OCI-LY3 (cell line): ENCODE measurements at regions not wholly inside any gene's neighbourhood (a gene's known extent, or its start where the extent isn't known, plus 50 kb on each side); places are given as distances from the start of the nearest gene placed in this dataset.

ENCODE experiments used
- H2AFZ ChIP-seq: fragments of 200-600, 300-600 bp; shearing (Covaris generic); 2 replicates; pipeline ENCODE4 v1.6.0; 2014; ENCODE audit warnings: antibody characterized with exemption, low read depth, low read length
- H3K27ac ChIP-seq: fragments of 200-600, 300-600 bp; sonication (generic); 2 replicates; pipeline ENCODE4 v1.5.1; 2014; ENCODE audit warnings: mild to moderate bottlenecking, low read length, moderate library complexity, mixed read lengths
- H3K27me3 ChIP-seq: fragments of 200-600, 300-600 bp; sonication (generic); 2 replicates; pipeline ENCODE4 v1.6.1; 2014; ENCODE audit warnings: low read depth, low read length, mixed read lengths
- H3K36me3 ChIP-seq: fragments of 200-600, 300-600 bp; sonication (generic); replicated peaks from 2 replicates; pipeline ENCODE3; 2014; ENCODE audit warnings: low read depth, low read length, mixed read lengths
- H3K4me1 ChIP-seq: fragments of 300-600, 200-600 bp; sonication (generic); 2 replicates; pipeline ENCODE4 v1.6.1; 2014; ENCODE audit warnings: low read length, mixed read lengths
- H3K4me2 ChIP-seq: fragments of 200-600, 300-600 bp; sonication (generic); 2 replicates; pipeline ENCODE4 v1.6.1; 2014; ENCODE audit warnings: low read length, mixed read lengths
- H3K4me3 ChIP-seq: fragments of 300-600, 200-600 bp; sonication (generic); 2 replicates; pipeline ENCODE4 v1.5.1; 2014; ENCODE audit warnings: antibody characterized with exemption, mild to moderate bottlenecking, low read length, moderate library complexity
- H3K79me2 ChIP-seq: fragments of 300-600, 200-600 bp; shearing (Covaris generic); 2 replicates; pipeline ENCODE4 v1.6.1; 2014; ENCODE audit warnings: mild to moderate bottlenecking, low read length, mixed read lengths
- H3K9ac ChIP-seq: fragments of 300-600, 200-600 bp; shearing (Covaris generic); 2 replicates; pipeline ENCODE4 v1.6.0; 2014; ENCODE audit warnings: mild to moderate bottlenecking, low read length, moderate library complexity
- H3K9me3 ChIP-seq: fragments of 200-600, 300-600 bp; shearing (Covaris generic); 2 replicates; pipeline ENCODE4 v1.6.1; 2014; ENCODE audit warnings: low read length, mixed read lengths; ENCODE audit not compliant: insufficient read depth
- H4K20me1 ChIP-seq: fragments of 200-600, 300-600 bp; sonication (generic); 2 replicates; pipeline ENCODE4 v1.6.1; 2016; ENCODE audit warnings: low read length, mixed read lengths; ENCODE audit not compliant: insufficient read depth
- EZH2phosphoT487 ChIP-seq: fragments of 200-600 bp; shearing (Covaris generic); IDR thresholded peaks from 2 replicates; pipeline ENCODE4 v1.6.1; 2018; ENCODE audit warnings: antibody characterized with exemption, mixed run types, low read depth
- TF ChIP-seq, protein P1 (sequence below): fragments of 200-600, 300-600 bp; sonication (generic); IDR thresholded peaks from 2 replicates; pipeline ENCODE4 v1.5.1; 2014; ENCODE audit warnings: antibody characterized with exemption, low read length, low read depth

DNA sequence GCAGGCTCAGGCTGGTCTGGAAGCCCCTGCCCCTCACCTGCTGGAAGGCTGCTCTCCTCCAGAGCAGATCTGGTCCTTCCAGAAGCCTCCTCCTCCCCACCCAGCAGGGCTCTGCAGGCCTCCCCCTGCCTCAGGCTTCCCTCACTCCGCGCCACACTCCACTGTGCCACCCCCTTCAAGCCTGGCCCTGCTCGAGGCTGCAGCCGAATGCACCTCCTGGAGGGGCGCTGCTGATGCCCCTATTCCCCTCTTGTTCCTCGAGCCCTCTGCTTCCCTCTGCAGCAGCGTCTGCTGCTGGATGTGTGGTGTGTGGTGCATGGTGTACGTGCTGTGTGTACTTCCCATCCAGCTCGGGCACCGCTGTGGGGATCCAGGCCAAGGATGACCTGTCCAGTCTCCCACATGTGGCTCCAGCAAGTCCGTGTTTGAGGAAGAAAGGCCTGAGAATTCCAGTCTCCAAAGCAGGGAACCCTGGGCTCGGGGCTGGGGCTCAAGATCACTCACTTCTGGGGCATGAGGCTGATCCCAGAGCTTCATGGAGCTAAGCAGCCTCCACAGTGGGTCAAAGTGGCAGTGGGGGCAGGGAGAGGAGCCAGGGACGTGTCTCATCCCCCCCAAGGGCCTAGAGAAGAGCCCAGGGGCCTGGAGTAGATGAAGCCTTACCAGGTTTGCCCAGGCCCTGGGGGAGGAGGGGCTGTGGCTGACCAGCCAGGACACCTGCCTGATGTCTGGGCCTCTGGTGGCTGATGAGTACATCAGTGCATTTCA lies 136.0 kb upstream of the C14orf180 start:
- no peak overlapping the region for H3K27ac ChIP-seq
- no peak overlapping the region for H3K4me2 ChIP-seq
- H3K36me3 ChIP-seq = no peaks in the 10 kb centered on the region
- no peaks in the 10 kb centered on the region for H3K4me1 ChIP-seq
- no peak overlapping the region for H2AFZ ChIP-seq
- H3K79me2 ChIP-seq = no peaks in the 10 kb centered on the region
- H3K9me3 ChIP-seq = 0 out of 2 replicates have a peak, but pooled peaks cover 3% of the 10 kb centered on the region
- TF ChIP-seq, protein P1, sequence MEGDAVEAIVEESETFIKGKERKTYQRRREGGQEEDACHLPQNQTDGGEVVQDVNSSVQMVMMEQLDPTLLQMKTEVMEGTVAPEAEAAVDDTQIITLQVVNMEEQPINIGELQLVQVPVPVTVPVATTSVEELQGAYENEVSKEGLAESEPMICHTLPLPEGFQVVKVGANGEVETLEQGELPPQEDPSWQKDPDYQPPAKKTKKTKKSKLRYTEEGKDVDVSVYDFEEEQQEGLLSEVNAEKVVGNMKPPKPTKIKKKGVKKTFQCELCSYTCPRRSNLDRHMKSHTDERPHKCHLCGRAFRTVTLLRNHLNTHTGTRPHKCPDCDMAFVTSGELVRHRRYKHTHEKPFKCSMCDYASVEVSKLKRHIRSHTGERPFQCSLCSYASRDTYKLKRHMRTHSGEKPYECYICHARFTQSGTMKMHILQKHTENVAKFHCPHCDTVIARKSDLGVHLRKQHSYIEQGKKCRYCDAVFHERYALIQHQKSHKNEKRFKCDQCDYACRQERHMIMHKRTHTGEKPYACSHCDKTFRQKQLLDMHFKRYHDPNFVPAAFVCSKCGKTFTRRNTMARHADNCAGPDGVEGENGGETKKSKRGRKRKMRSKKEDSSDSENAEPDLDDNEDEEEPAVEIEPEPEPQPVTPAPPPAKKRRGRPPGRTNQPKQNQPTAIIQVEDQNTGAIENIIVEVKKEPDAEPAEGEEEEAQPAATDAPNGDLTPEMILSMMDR = no peak
- no peak for TF ChIP-seq EZH2phosphoT487
- H3K27me3 ChIP-seq = peaks cover 8% of the 10 kb centered on the region; the same call in 1 of the 2 replicates
- H3K4me3 ChIP-seq = no peak overlapping the region
- no peaks in the 10 kb centered on the region for H4K20me1 ChIP-seq
- H3K9ac ChIP-seq = no peak overlapping the region

GRCh38 chr14:104444159-104445030 lies 135.2 kb upstream of the C14orf180 start:
- Histone ChIP-seq H3K4me3 (no peak overlapping the region), H3K79me2 (no peaks in the 10 kb centered on the region), H3K27ac (no peak overlapping the region), H4K20me1 (no peaks in the 10 kb centered on the region), H2AFZ (no peak overlapping the region), H3K36me3 (no peaks in the 10 kb centered on the region), H3K9ac (no peak overlapping the region), H3K9me3 (0 out of 2 replicates have a peak, but pooled peaks cover 3% of the 10 kb centered on the region), H3K4me1 (no peaks in the 10 kb centered on the region), H3K4me2 (no peak overlapping the region), H3K27me3 (peaks cover 17% of the 10 kb centered on the region; the same call in 1 of the 2 replicates)
- TF ChIP-seq EZH2phosphoT487 = no peak
- TF ChIP-seq, protein P1 = no peak

DNA sequence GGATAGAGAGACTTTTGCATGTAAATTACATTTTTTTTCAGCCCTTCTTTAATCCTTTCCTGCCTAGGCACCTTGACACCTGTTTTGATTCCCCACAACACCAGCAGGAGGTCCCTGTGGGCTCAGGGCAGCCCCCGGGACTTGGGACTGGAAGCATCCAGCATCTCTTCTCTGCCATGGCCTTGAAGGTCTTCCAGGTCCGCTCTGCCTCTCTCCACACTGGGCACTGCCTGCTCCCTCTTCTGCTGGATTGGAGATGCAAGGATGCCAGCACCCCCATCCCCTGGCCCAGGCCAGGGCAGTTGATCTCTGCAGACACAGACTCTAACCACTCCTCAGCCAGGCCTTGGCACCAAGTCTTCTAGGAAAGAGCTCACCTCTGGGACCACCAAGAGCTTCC lies 134.5 kb upstream of the C14orf180 start:
- peaks cover 23% of the 10 kb centered on the region for H3K27me3 ChIP-seq
- H3K4me3 ChIP-seq = no peak overlapping the region
- no peaks in the 10 kb centered on the region for H3K79me2 ChIP-seq
- H3K4me1 ChIP-seq = no peaks in the 10 kb centered on the region
- H3K9me3 ChIP-seq = 0 out of 2 replicates have a peak, but pooled peaks cover 3% of the 10 kb centered on the region
- H4K20me1 ChIP-seq = no peaks in the 10 kb centered on the region
- H3K27ac ChIP-seq = no peak overlapping the region
- H3K36me3 ChIP-seq = no peaks in the 10 kb centered on the region
- no peak overlapping the region for H2AFZ ChIP-seq
- no peak overlapping the region for H3K9ac ChIP-seq
- H3K4me2 ChIP-seq = no peak overlapping the region
- no peak for TF ChIP-seq EZH2phosphoT487
- TF ChIP-seq, protein P1 = no peak

DNA sequence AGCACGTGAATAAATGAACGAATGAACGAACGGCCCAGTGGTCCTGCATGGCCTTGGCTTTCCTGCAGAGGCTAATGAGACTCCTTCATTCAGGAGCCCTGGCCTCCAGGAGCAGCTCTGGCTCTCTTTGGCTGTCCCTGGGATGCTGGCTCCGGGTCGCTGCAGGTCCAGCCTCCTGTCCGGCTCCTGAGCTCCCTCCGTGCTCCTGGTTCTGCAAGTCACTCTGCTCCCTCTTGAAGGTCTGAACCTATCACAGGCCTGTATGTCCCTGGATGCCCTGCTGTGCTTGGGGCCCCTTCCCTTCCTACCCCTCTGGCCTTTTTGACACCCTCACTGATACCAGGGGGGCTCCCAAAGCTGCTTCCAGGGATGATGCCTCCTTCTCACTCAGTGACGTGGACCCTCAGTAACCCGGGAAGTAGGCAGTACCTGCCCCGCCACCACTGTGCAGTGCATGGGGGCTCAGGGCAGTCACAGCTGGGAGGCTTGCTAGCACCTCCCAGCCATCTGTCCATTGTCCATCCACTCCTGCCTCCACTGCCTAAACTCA lies 133.7 kb upstream of the C14orf180 start:
- H3K9me3 ChIP-seq = 0 out of 2 replicates have a peak, but pooled peaks cover 3% of the 10 kb centered on the region
- no peak overlapping the region for H3K4me3 ChIP-seq
- no peak for TF ChIP-seq EZH2phosphoT487
- TF ChIP-seq, protein P1 = no peak

More for the DNA sequence above, 133.7 kb upstream of the C14orf180 start:
- no peaks in the 10 kb centered on the region for H3K4me1 ChIP-seq
- no peaks in the 10 kb centered on the region for H3K79me2 ChIP-seq
- no peak overlapping the region for H3K27ac ChIP-seq
- H3K27me3 ChIP-seq = peaks cover 23% of the 10 kb centered on the region
- no peak overlapping the region for H3K9ac ChIP-seq
- H3K4me2 ChIP-seq = no peak overlapping the region
- no peaks in the 10 kb centered on the region for H4K20me1 ChIP-seq
- H3K36me3 ChIP-seq = no peaks in the 10 kb centered on the region
- no peak overlapping the region for H2AFZ ChIP-seq
